Smooth muscle cell (in vitro differentiated cells): ENCODE measurements at regions not wholly inside any gene's neighbourhood (a gene's known extent, or its start where the extent isn't known, plus 50 kb on each side); places are given as distances from the start of the nearest gene placed in this dataset.

Source experiments
- DNase-seq: peaks from one replicate; lab custom pipeline; 2025; ENCODE audit not compliant: unreplicated experiment; lab: John Stamatoyannopoulos, UW
- H2AFZ ChIP-seq: fragments of 200-600 bp; sonication (generic); 2 replicates; pipeline ENCODE4 v1.6.0; 2016; ENCODE audit warnings: antibody characterized with exemption, low read depth, mild to moderate bottlenecking
- H3F3A ChIP-seq: fragments of 200-600 bp; sonication (generic); 2 replicates; pipeline ENCODE4 v1.6.0; 2017; ENCODE audit warnings: antibody characterized with exemption, low read depth
- H3K27ac ChIP-seq: fragments of 200-600 bp; sonication (generic); 2 replicates; pipeline ENCODE4 v1.5.1; 2016; ENCODE audit warnings: low read depth, mild to moderate bottlenecking
- H3K27me3 ChIP-seq: fragments of 200-600 bp; sonication (generic); 2 replicates; pipeline ENCODE4 v1.6.1; 2016; ENCODE audit warnings: low read depth, mild to moderate bottlenecking
- H3K36me3 ChIP-seq: fragments of 200-600 bp; sonication (generic); 2 replicates; pipeline ENCODE4 v1.5.1; 2016; ENCODE audit warnings: low read depth
- H3K4me1 ChIP-seq: fragments of 200-600 bp; sonication (generic); 2 replicates; pipeline ENCODE4 v1.5.1; 2016; ENCODE audit warnings: low read depth
- H3K4me2 ChIP-seq: fragments of 200-600 bp; sonication (generic); 2 replicates; pipeline ENCODE4 v1.6.0; 2016; ENCODE audit warnings: mild to moderate bottlenecking
- H3K4me3 ChIP-seq: fragments of 200-600 bp; sonication (generic); 2 replicates; pipeline ENCODE4 v1.5.1; 2016; ENCODE audit warnings: mild to moderate bottlenecking
- H3K79me2 ChIP-seq: fragments of 200-600 bp; sonication (generic); 2 replicates; pipeline ENCODE4 v1.6.0; 2016; ENCODE audit warnings: low read depth, mild to moderate bottlenecking
- H3K9ac ChIP-seq: fragments of 200-600 bp; sonication (generic); 2 replicates; pipeline ENCODE4 v1.6.0; 2016; ENCODE audit warnings: low read depth
- H3K9me3 ChIP-seq: fragments of 200-600 bp; sonication (generic); replicated peaks from 2 replicates; pipeline ENCODE4 v1.5.1; 2016; ENCODE audit warnings: low read depth
- H4K20me1 ChIP-seq: fragments of 200-600 bp; sonication (generic); 2 replicates; pipeline ENCODE4 v1.6.0; 2016; ENCODE audit warnings: low read depth
- CTCF ChIP-seq: fragments of 200-600 bp; sonication (generic); IDR thresholded peaks from 2 replicates; pipeline ENCODE4 v1.5.1; 2017; ENCODE audit warnings: borderline replicate concordance, mild to moderate bottlenecking, antibody characterized with exemption; ENCODE audit not compliant: insufficient read depth, poor library complexity, severe bottlenecking
- WGBS: methylation state at CpG from one replicate; pipeline ENCODE4 v1.1.7; 2016; ENCODE audit warnings: low lambda C conversion rate; 5-methylcytosine and 5-hydroxymethylcytosine counted together

DNA sequence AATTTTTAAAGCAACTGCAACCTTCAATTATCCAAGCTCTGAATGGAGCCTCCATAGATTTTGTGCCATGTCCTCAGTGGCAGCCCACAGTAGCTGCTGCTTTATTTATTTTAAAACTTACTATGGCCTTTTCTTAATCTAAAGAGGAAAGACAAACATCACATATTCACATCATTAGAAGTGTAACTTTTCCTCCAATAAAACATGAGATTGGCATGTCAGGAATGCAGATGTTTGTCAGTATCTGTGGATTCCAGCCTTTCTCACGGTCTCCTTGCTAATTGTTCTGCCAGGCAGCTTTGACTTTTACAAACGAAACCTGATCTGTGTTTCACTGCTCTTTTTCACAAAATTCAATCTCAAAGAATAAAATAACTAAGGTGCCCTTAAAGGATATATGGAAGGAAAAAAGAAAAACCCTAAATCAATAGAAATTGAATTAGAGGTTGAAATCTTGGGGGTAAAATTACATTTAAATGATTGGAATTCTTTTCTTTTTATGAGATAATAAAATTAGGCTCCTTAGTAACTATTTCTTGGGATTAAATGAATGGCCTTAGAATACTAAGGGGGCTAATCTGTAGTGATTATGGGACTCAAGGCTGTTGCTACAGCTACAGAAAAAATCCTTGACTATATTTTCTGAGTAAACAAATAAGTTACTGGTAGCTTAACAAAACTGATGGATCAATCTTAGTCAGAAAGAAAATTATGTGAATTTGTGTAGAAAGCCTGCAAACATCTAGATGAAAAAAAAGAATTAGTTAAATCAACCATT lies 151.3 kb downstream of the RTL9 start:
- no peak overlapping the region for H3K4me3 ChIP-seq
- H3F3A ChIP-seq: no peaks in the 10 kb centered on the region
- no peaks in the 10 kb centered on the region for H3K9me3 ChIP-seq
- no peaks in the 10 kb centered on the region for H4K20me1 ChIP-seq
- 24% methylated on average over 2 of the region's 2 CpGs for WGBS
- no peaks in the 10 kb centered on the region for H3K36me3 ChIP-seq
- no peak for DNase-seq
- H3K27me3 ChIP-seq: no peaks in the 10 kb centered on the region
- no peak overlapping the region for H3K9ac ChIP-seq
- no peak overlapping the region for H2AFZ ChIP-seq
- TF ChIP-seq CTCF: no peak
- no peak overlapping the region for H3K4me2 ChIP-seq
- no peak overlapping the region for H3K27ac ChIP-seq
- no peaks in the 10 kb centered on the region for H3K4me1 ChIP-seq
- H3K79me2 ChIP-seq: no peaks in the 10 kb centered on the region

- no peaks in the 10 kb centered on the region for H3F3A ChIP-seq
- no peak overlapping the region for H3K4me2 ChIP-seq
- H3K4me1 ChIP-seq: no peaks in the 10 kb centered on the region
- 66% methylated on average over 2 of the region's 2 CpGs for WGBS
- no peaks in the 10 kb centered on the region for H3K79me2 ChIP-seq
- no peak overlapping the region for H2AFZ ChIP-seq
- H4K20me1 ChIP-seq: no peaks in the 10 kb centered on the region
- no peaks in the 10 kb centered on the region for H3K27me3 ChIP-seq
- H3K4me3 ChIP-seq: no peak overlapping the region
- H3K27ac ChIP-seq: no peak overlapping the region
- H3K36me3 ChIP-seq: no peaks in the 10 kb centered on the region
- H3K9ac ChIP-seq: no peak overlapping the region
- H3K9me3 ChIP-seq: no peaks in the 10 kb centered on the region
- DNase-seq: no peak
- no peak for TF ChIP-seq CTCF
Measured at GRCh38 chrX:110511238-110511637, 152.6 kb downstream of the RTL9 start.

DNA sequence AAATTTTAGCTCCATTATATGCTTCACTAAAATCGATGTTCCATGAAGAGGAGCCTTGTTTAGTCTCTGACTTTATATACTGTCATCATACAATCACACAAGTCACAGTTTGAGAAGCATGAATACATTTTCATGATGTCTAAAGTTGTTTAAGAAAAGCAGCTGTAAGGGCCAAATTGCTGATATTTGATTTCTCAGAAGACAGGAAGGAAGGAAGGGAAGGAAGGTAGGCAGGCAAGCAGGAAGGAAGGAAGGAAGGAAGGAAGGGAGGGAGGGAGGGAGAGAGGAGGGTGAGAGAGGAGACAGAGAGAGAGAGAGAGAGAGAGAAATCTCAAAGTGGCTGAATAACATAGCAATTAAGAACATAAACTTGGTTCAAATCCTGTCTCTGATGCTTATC lies 153.7 kb downstream of the RTL9 start:
- no peak overlapping the region for H3K4me3 ChIP-seq
- H3K9me3 ChIP-seq: no peaks in the 10 kb centered on the region
- no peaks in the 10 kb centered on the region for H4K20me1 ChIP-seq
- H3K27ac ChIP-seq: no peak overlapping the region
- TF ChIP-seq CTCF: no peak
- no peaks in the 10 kb centered on the region for H3K79me2 ChIP-seq
- H2AFZ ChIP-seq: no peak overlapping the region
- no peak overlapping the region for H3K9ac ChIP-seq
- no peaks in the 10 kb centered on the region for H3K36me3 ChIP-seq
- H3F3A ChIP-seq: no peaks in the 10 kb centered on the region
- H3K27me3 ChIP-seq: no peaks in the 10 kb centered on the region
- H3K4me1 ChIP-seq: no peaks in the 10 kb centered on the region
- WGBS: 70% methylated on average over 1 of the region's 1 CpG
- DNase-seq: no peak
- no peak overlapping the region for H3K4me2 ChIP-seq

GRCh38 chrX:110514509-110514908 lies 155.9 kb downstream of the RTL9 start:
- Histone ChIP-seq H3K9me3 (no peaks in the 10 kb centered on the region), H3K4me2 (no peak overlapping the region), H3K4me1 (no peaks in the 10 kb centered on the region), H4K20me1 (no peaks in the 10 kb centered on the region), H3K4me3 (no peak overlapping the region), H3K36me3 (no peaks in the 10 kb centered on the region), H3K27ac (no peak overlapping the region), H3K9ac (no peak overlapping the region), H2AFZ (no peak overlapping the region), H3K27me3 (no peaks in the 10 kb centered on the region), H3F3A (no peaks in the 10 kb centered on the region), H3K79me2 (no peaks in the 10 kb centered on the region)
- WGBS: 70% methylated on average over 2 of the region's 2 CpGs
- no peak for TF ChIP-seq CTCF
- DNase-seq: no peak
